Activated gamma-delta T cell treated with anti-CD3 and anti-CD28 coated beads, Interleukin-2, amount 50 U/mL, for 16 hours (primary cell): ENCODE measurements at regions not wholly inside any gene's neighbourhood (a gene's known extent, or its start where the extent isn't known, plus 50 kb on each side); places are given as distances from the start of the nearest gene placed in this dataset.
"Not testable (repeated sequence)": the region's sequence is repeated elsewhere in the genome, so short reads cannot be mapped to it uniquely, and the experiment has no call there.

ENCODE experiments used
- DNase-seq: peaks from one replicate; pipeline ENCODE4 v3.0.0-alpha.2; 2020; ENCODE audit warnings: low read depth

GRCh38 chr3:130151555-130151954 is 69.9 kb downstream of the ALG1L2 start:
- not testable (repeated sequence) for DNase-seq

GRCh38 chr3:130153247-130153646 is 71.6 kb downstream of the ALG1L2 start:
- DNase-seq, result not testable (repeated sequence)

GRCh38 chr3:130155464-130155863 is 73.8 kb downstream of the ALG1L2 start:
- DNase-seq, result not testable (repeated sequence)

GRCh38 chr3:130166856-130167255 is 85.2 kb downstream of the ALG1L2 start:
- DNase-seq, result not testable (repeated sequence)

GRCh38 chr3:130175195-130175594 is 93.6 kb downstream of the ALG1L2 start:
- DNase-seq, result not testable (repeated sequence)

- DNase-seq, result not testable (repeated sequence)
Measured at GRCh38 chr3:130176476-130177256, 95.0 kb downstream of the ALG1L2 start.

- not testable (repeated sequence) for DNase-seq
Measured at GRCh38 chr3:130178835-130179234, 97.2 kb downstream of the ALG1L2 start.

- DNase-seq, result peak; percentile 20
Measured at GRCh38 chr3:130179353-130179970, 97.8 kb downstream of the ALG1L2 start.

GRCh38 chr3:130182475-130182874 is 100.8 kb downstream of the ALG1L2 start:
- not testable (repeated sequence) for DNase-seq

GRCh38 chr3:130183689-130184088 is 102.1 kb downstream of the ALG1L2 start:
- DNase-seq, result not testable (repeated sequence)

- DNase-seq, result not testable (repeated sequence)
Measured at GRCh38 chr3:130184152-130185024, 102.8 kb downstream of the ALG1L2 start.

- DNase-seq, result not testable (repeated sequence)
Measured at GRCh38 chr3:130201272-130201671, 119.6 kb downstream of the ALG1L2 start.

GRCh38 chr3:130203633-130204032 is 122.0 kb downstream of the ALG1L2 start:
- not testable (repeated sequence) for DNase-seq

- DNase-seq, result no peak
Measured at GRCh38 chr3:130227540-130227939, 117.9 kb upstream of the COL6A5 start.

GRCh38 chr3:130242850-130243569 is 102.5 kb upstream of the COL6A5 start:
- DNase-seq, result no peak

- no peak for DNase-seq
Measured at GRCh38 chr3:130243808-130244207, 101.7 kb upstream of the COL6A5 start.

GRCh38 chr3:130250982-130251381 is 94.5 kb upstream of the COL6A5 start:
- no peak for DNase-seq

GRCh38 chr3:130255442-130255841 is 90.0 kb upstream of the COL6A5 start:
- DNase-seq, result no peak

GRCh38 chr3:130256821-130257340 is 88.6 kb upstream of the COL6A5 start:
- DNase-seq, result no peak

- DNase-seq, result no peak
Measured at GRCh38 chr3:130258532-130258952, 86.9 kb upstream of the COL6A5 start.

- DNase-seq, result no peak
Measured at GRCh38 chr3:130259166-130259874, 86.2 kb upstream of the COL6A5 start.
